BE2C (cell line): ENCODE measurements at regions not wholly inside any gene's neighbourhood (a gene's known extent, or its start where the extent isn't known, plus 50 kb on each side); places are given as distances from the start of the nearest gene placed in this dataset.

ENCODE experiments used
- DNase-seq: peaks from one replicate; pipeline ENCODE4 v3.0.0-alpha.2; 2020
- H3K27me3 ChIP-seq: fragments of 250-450 bp; sonication (Bioruptor Pico); 2 replicates; pipeline ENCODE4 v1.5.1; 2020; ENCODE audit warnings: mild to moderate bottlenecking
- H3K36me3 ChIP-seq: fragments of 250-450 bp; sonication (Bioruptor Pico); 2 replicates; pipeline ENCODE4 v1.5.1; 2020; ENCODE audit warnings: mild to moderate bottlenecking
- H3K4me1 ChIP-seq: fragments of 250-450 bp; sonication (Bioruptor Pico); 2 replicates; pipeline ENCODE4 v1.5.1; 2020
- H3K4me3 ChIP-seq: 2 replicates; pipeline ENCODE4 v1.5.1; 2011; ENCODE audit warnings: low read depth, low read length
- H3K9me3 ChIP-seq: fragments of 250-450 bp; sonication (Bioruptor Pico); 2 replicates; pipeline ENCODE4 v1.5.1; 2020
- TF ChIP-seq, protein P1 (sequence below): IDR thresholded peaks from 2 replicates; pipeline ENCODE4 v1.5.1; 2012; ENCODE audit warnings: mild to moderate bottlenecking, low read depth, low read length

DNA sequence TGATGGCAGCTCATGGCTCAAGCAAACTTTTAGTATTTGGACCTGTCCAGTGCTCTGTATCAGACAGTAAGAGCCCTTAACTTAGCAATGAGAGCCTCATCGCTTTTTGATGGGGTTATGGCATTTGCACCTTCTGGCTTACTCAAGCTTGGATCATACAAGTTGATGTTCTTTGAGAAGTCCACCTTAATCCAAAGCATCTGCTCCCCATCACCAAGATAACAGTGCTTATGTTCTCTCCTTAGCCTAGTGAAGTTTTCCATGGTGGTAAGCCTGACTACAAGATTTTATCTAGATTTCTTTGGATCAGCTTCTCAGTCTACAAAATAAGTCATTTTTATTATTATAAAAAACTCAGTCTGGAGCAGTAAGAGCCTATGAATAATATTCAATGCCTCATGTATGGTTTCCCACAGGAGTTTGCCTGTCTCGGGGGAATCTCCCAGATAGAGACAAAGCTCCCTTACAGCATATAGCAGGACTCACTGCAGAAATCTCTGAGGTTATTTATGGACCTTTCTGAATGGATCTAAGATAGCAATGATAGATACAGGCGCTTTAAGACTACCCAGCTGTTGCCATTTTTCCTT, 472.2 kb upstream of the LINC00305 start:
- Histone ChIP-seq H3K9me3 (no peaks in the 10 kb centered on the region), H3K27me3 (no peaks in the 10 kb centered on the region), H3K4me3 (no peak overlapping the region), H3K36me3 (no peaks in the 10 kb centered on the region), H3K4me1 (no peaks in the 10 kb centered on the region)
- DNase-seq = no peak
- TF ChIP-seq, protein P1, sequence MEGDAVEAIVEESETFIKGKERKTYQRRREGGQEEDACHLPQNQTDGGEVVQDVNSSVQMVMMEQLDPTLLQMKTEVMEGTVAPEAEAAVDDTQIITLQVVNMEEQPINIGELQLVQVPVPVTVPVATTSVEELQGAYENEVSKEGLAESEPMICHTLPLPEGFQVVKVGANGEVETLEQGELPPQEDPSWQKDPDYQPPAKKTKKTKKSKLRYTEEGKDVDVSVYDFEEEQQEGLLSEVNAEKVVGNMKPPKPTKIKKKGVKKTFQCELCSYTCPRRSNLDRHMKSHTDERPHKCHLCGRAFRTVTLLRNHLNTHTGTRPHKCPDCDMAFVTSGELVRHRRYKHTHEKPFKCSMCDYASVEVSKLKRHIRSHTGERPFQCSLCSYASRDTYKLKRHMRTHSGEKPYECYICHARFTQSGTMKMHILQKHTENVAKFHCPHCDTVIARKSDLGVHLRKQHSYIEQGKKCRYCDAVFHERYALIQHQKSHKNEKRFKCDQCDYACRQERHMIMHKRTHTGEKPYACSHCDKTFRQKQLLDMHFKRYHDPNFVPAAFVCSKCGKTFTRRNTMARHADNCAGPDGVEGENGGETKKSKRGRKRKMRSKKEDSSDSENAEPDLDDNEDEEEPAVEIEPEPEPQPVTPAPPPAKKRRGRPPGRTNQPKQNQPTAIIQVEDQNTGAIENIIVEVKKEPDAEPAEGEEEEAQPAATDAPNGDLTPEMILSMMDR = no peak

DNA sequence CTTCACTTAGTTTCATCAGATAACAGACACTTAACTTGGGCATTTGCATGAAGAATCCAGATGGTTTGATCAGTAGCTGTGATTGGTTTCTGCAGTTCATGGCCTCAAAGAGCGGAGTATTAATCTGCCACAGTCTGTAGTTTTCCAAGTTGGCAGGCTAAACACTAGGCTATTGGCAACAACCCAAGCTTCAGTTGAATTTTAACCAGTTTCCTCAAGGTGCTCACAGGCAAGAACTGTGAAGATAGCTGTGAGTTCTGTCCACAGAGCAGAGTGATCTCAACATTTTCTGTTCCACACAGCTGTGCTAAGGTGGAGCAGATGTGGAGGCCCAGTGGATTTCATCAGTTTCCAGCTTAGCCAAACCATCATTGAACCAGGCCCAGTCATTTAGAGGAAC, 469.5 kb upstream of the LINC00305 start:
- Histone ChIP-seq H3K4me1 (no peaks in the 10 kb centered on the region), H3K36me3 (no peaks in the 10 kb centered on the region), H3K4me3 (no peak overlapping the region), H3K9me3 (no peaks in the 10 kb centered on the region), H3K27me3 (no peaks in the 10 kb centered on the region)
- no peak for DNase-seq
- TF ChIP-seq, protein P1 = no peak

DNA sequence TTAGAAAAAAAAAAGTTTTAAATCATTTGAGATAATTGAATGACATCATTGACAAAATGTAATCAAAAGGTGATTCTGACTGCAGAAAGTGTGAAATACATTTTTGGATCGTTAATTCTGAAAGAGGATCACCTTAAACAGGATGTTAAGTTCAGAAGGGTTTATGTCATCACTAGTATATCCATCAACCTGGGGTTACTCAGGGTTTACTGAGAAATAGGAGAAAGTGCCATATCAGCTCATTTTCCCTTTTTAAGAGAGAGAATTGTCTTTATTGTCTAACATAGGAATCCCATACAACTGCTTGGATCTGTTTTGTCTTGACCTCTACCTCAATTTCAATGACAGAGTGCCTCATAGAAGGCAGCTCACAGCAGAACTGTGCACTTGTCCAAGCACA, 466.1 kb upstream of the LINC00305 start:
- TF ChIP-seq, protein P1 = no peak
- H3K4me1 ChIP-seq = no peaks in the 10 kb centered on the region
- no peak overlapping the region for H3K4me3 ChIP-seq
- no peak for DNase-seq
- H3K27me3 ChIP-seq = no peaks in the 10 kb centered on the region
- no peaks in the 10 kb centered on the region for H3K9me3 ChIP-seq
- H3K36me3 ChIP-seq = no peaks in the 10 kb centered on the region

DNA sequence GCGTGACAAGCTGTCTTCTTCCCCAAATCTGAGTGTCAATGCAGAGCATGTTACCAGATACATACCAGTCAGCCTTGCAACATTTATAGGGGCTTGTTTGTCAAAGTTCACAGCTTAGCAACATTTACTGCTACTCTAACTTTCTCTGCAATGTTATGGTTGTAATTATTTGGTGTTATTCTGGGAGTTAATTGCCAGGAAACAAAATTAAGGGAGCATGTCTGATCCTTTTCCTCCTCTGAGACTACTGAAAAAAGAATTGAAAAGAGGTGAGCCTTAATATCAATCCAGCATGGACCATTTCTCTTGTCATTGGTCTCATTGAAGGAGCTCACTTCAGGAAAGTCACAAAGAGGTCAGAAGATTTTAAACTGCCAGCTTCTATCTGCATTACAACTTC, 465.6 kb upstream of the LINC00305 start:
- Histone ChIP-seq H3K4me3 (no peak overlapping the region), H3K36me3 (no peaks in the 10 kb centered on the region), H3K27me3 (no peaks in the 10 kb centered on the region), H3K4me1 (no peaks in the 10 kb centered on the region), H3K9me3 (no peaks in the 10 kb centered on the region)
- DNase-seq = no peak
- TF ChIP-seq, protein P1 = no peak

DNA sequence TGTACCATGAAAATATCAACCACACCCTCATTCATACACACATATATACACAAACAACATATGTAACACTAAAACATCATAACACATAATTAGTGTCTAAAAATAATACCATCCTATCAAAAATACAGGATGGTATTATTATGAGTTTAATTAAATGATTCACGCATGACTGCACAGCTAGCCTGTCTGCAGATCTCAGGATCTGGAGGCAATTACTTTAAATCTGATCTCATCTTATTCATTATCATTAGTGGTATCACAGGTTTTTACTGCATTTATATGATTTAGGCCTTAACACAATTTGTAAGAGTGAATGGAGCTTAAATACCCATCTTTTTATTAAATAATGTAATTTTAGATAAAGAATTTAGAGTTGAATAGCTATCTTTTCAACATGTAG, 443.4 kb upstream of the LINC00305 start:
- no peaks in the 10 kb centered on the region for H3K9me3 ChIP-seq
- H3K27me3 ChIP-seq = no peaks in the 10 kb centered on the region
- H3K4me1 ChIP-seq = no peaks in the 10 kb centered on the region
- DNase-seq = no peak
- H3K4me3 ChIP-seq = no peak overlapping the region
- no peaks in the 10 kb centered on the region for H3K36me3 ChIP-seq
- TF ChIP-seq, protein P1 = no peak

DNA sequence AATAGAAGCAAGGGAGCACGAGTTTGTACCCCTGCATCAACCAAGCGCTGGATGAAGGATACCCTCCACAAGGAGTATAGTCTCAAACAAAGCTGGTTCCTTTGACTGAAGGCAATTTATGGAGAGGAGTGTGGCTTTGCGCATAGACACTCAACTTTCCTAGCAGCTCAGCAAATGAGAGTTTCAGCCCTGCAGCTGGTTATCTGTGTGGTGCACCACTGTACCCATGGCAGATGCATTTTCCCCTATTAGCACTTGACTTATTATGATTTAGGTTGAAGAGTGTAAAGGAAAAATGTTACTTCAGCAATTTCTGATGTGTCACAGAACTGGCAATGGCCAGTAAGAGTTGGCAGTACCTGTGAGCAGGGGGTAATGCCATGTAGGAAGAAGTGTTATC, 440.1 kb upstream of the LINC00305 start:
- Histone ChIP-seq H3K27me3 (no peaks in the 10 kb centered on the region), H3K4me1 (no peaks in the 10 kb centered on the region), H3K4me3 (no peak overlapping the region), H3K9me3 (no peaks in the 10 kb centered on the region), H3K36me3 (no peaks in the 10 kb centered on the region)
- TF ChIP-seq, protein P1 = no peak
- no peak for DNase-seq
